Endothelial cell of umbilical vein (primary cell): ENCODE measurements at regions not wholly inside any gene's neighbourhood (a gene's known extent, or its start where the extent isn't known, plus 50 kb on each side); places are given as distances from the start of the nearest gene placed in this dataset.

Experiments used
- BruUV-seq: library from RNA; stranded (reverse); fragments of 400-500 nt; replicated peaks from 2 replicates; lab custom pipeline; 2021; lab: Mats Ljungman, UMichigan
- CTCF ChIA-PET: fragments of 300-600, 350-600 bp; sonication (Branson Sonifier 250); formaldehyde crosslinking; loops from one replicate; lab custom pipeline; 2021; ENCODE audit warnings: antibody characterized with exemption, inconsistent platforms; lab: Charles Lee
- POLR2A ChIA-PET: fragments of 300-600, 350-600 bp; sonication (Branson Sonifier 250); formaldehyde crosslinking; loops from one replicate; lab custom pipeline; 2021; ENCODE audit warnings: antibody characterized with exemption, inconsistent platforms; lab: Charles Lee
- DNase-seq: peaks from one replicate; pipeline ENCODE4 v3.0.0-alpha.2; 2011; ENCODE audit warnings: low read depth, low spot score
- FAIRE-seq: peaks from 2 replicates; lab custom pipeline; 2011; peaks lifted over from hg19 to GRCh38; lab: Jason Lieb, UNC
- H2AFZ ChIP-seq: 2 replicates; pipeline ENCODE4 v1.6.0; 2012; ENCODE audit warnings: low read depth, low read length, control low read depth, inconsistent platforms
- H3K27ac ChIP-seq: 2 replicates; pipeline ENCODE4 v1.5.1; 2011; ENCODE audit warnings: low read depth, mild to moderate bottlenecking, control low read depth, low read length, moderate library complexity; ENCODE audit not compliant: insufficient read depth
- H3K27me3 ChIP-seq, 2 experiments: 2 replicates each; pipeline versions ENCODE4 v1.6.0 to v1.6.1; 2011; ENCODE audit warnings: low read length in 2 of 2, mixed read lengths in 1 of 2; ENCODE audit not compliant: control insufficient read depth in 2 of 2, insufficient read depth in 2 of 2
- H3K36me3 ChIP-seq, 2 experiments: 2 replicates in 1 of 2; 3 replicates in 1 of 2; pipeline ENCODE4 v1.5.1; 2011; ENCODE audit warnings: low read length in 2 of 2, mild to moderate bottlenecking in 1 of 2, moderate library complexity in 1 of 2; ENCODE audit not compliant: control insufficient read depth in 2 of 2, insufficient read depth in 2 of 2; ENCODE audit errors: extremely low read depth in 1 of 2
- H3K4me1 ChIP-seq: 3 replicates; pipeline ENCODE4 v1.5.1; 2011; ENCODE audit warnings: mild to moderate bottlenecking, low read length; ENCODE audit not compliant: control insufficient read depth, insufficient read depth; ENCODE audit errors: extremely low read depth
- H3K4me2 ChIP-seq: 2 replicates; pipeline ENCODE4 v1.6.1; 2011; ENCODE audit warnings: low read length, control low read depth, mixed read lengths; ENCODE audit not compliant: insufficient read depth
- H3K4me3 ChIP-seq, 3 experiments: fragments of 200-600 bp in 1 of 3; sonication (generic), shearing (Covaris generic) in 1 of 3; replicated peaks in 1 of 3; 2 replicates each; pipeline ENCODE4 v1.5.1; 2011 to 2016; ENCODE audit warnings: control low read depth in 3 of 3, low read length in 3 of 3, mild to moderate bottlenecking in 2 of 3, inconsistent platforms in 1 of 3, low read depth in 1 of 3, moderate library complexity in 1 of 3; ENCODE audit not compliant: insufficient read depth in 1 of 3
- H3K79me2 ChIP-seq: 2 replicates; pipeline ENCODE4 v1.6.0; 2012; ENCODE audit warnings: low read length, inconsistent platforms; ENCODE audit not compliant: control insufficient read depth, insufficient read depth
- H3K9ac ChIP-seq: replicated peaks from 2 replicates; pipeline ENCODE3; 2011; ENCODE audit warnings: low read length, control low read depth; ENCODE audit not compliant: insufficient read depth; ENCODE audit errors: extremely low read depth
- H3K9me1 ChIP-seq: replicated peaks from 3 replicates; pipeline ENCODE4 v1.6.0; 2011; ENCODE audit warnings: mild to moderate bottlenecking, low read length; ENCODE audit not compliant: control insufficient read depth, insufficient read depth; ENCODE audit errors: extremely low read depth
- H3K9me3 ChIP-seq: replicated peaks from 2 replicates; pipeline ENCODE4 v1.5.1; 2012; ENCODE audit warnings: low read length, inconsistent platforms; ENCODE audit not compliant: control insufficient read depth, insufficient read depth
- H4K20me1 ChIP-seq: replicated peaks from 2 replicates; pipeline ENCODE3; 2011; ENCODE audit warnings: mild to moderate bottlenecking, low read length; ENCODE audit not compliant: control insufficient read depth, insufficient read depth; ENCODE audit errors: extremely low read depth
- EZH2 ChIP-seq: IDR thresholded peaks from 2 replicates; pipeline ENCODE4 v1.6.1; 2012; ENCODE audit warnings: borderline replicate concordance, low read depth, mild to moderate bottlenecking, moderate library complexity, low read length, inconsistent platforms; ENCODE audit not compliant: severe bottlenecking
- FOS ChIP-seq: IDR thresholded peaks from 2 replicates; pipeline ENCODE4 v1.6.1; 2011; ENCODE audit warnings: mild to moderate bottlenecking, low read length, moderate library complexity, borderline replicate concordance; ENCODE audit not compliant: insufficient read depth
- JUN ChIP-seq: IDR thresholded peaks from 2 replicates; pipeline ENCODE4 v1.6.1; 2011; ENCODE audit warnings: borderline replicate concordance, low read depth; ENCODE audit not compliant: insufficient read length, insufficient read depth
- MYC ChIP-seq: IDR thresholded peaks from one replicate; pipeline ENCODE4 v1.6.1; 2011; ENCODE audit warnings: mild to moderate bottlenecking, low read depth, low read length
- POLR2A ChIP-seq: IDR thresholded peaks from 2 replicates; pipeline ENCODE4 v1.6.1; 2012; ENCODE audit warnings: low read depth, mild to moderate bottlenecking, control low read depth, low read length
- POLR2AphosphoS5 ChIP-seq: IDR thresholded peaks from 2 replicates; pipeline ENCODE4 v1.6.1; 2012; ENCODE audit warnings: low read depth, mild to moderate bottlenecking, control low read depth, low read length, moderate library complexity; ENCODE audit not compliant: insufficient read depth
- dilution Hi-C: fragments of 300-500 bp; cut with MboI; formaldehyde crosslinking; loops from one replicate; pipeline ENCODE4 v1.15.0; 2019; ENCODE audit warnings: low sequenced_read_pairs; ENCODE audit not compliant: extremely low pct_ligation_motif_present
- intact Hi-C: fragments of 100-400 bp; cut with micrococcal nuclease; formaldehyde crosslinking; loops from one replicate; pipeline ENCODE4 v1.10.0; 2022
- TF ChIP-seq, protein P1 (sequence below): IDR thresholded peaks from 2 replicates; pipeline ENCODE4 v1.6.1; 2011; ENCODE audit not compliant: insufficient read depth, insufficient read length
- TF ChIP-seq, protein P2 (sequence below), 2 donors: IDR thresholded peaks; 1 replicate in 1 of 2; 2 replicates in 1 of 2; pipeline ENCODE4 v1.5.1; 2011; ENCODE audit warnings: low read length in 2 of 2, mild to moderate bottlenecking in 2 of 2, moderate library complexity in 2 of 2, control low read depth in 1 of 2, inconsistent platforms in 1 of 2, low read depth in 1 of 2; ENCODE audit not compliant: insufficient read depth in 1 of 2; ENCODE audit errors: extremely low read depth in 1 of 2

DNA sequence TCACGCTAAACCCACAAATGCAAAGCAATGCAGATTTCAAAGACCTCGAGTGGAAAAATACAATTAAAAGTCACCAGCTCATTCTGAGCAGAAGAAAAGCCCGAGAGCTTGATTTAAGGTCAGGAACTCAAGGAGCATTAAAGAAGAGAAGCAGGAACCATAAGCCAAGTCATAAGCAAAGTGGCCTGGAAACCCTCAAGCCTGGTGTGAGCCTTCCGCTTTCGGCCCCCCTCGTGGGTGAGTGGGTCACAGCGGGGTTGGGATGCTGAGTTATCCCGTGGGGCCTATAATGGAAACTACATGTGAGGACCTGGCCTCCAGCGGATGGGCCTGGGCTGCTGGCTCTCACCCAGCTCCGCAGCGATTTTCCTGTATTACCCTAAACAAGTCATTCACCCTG lies 504.3 kb downstream of the RAB28 start:
- TF ChIP-seq, protein P1, sequence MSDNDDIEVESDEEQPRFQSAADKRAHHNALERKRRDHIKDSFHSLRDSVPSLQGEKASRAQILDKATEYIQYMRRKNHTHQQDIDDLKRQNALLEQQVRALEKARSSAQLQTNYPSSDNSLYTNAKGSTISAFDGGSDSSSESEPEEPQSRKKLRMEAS = no peak
- TF ChIP-seq JUN (no peak), FOS (no peak)
- BruUV-seq = no TSS peak
- H4K20me1 ChIP-seq = no peaks in the 10 kb centered on the region
- H3K27ac ChIP-seq = no peak overlapping the region
- H3K4me3 ChIP-seq = no peak overlapping the region
- no peaks in the 10 kb centered on the region for H3K27me3 ChIP-seq
- POLR2A ChIA-PET = no interaction called here
- dilution Hi-C loops = no loop called here
- CTCF ChIA-PET = no interaction called here
- intact Hi-C loops = no loop called here
- H3K79me2 ChIP-seq = no peaks in the 10 kb centered on the region
- H3K4me1 ChIP-seq = no peaks in the 10 kb centered on the region
- no peaks in the 10 kb centered on the region for H3K36me3 ChIP-seq
- H2AFZ ChIP-seq = no peak overlapping the region
- DNase-seq = no peak
- no peaks in the 10 kb centered on the region for H3K9me1 ChIP-seq
- H3K9me3 ChIP-seq = no peaks in the 10 kb centered on the region
- H3K9ac ChIP-seq = no peak overlapping the region
- no peak overlapping the region for H3K4me2 ChIP-seq
- no peak for FAIRE-seq

DNA sequence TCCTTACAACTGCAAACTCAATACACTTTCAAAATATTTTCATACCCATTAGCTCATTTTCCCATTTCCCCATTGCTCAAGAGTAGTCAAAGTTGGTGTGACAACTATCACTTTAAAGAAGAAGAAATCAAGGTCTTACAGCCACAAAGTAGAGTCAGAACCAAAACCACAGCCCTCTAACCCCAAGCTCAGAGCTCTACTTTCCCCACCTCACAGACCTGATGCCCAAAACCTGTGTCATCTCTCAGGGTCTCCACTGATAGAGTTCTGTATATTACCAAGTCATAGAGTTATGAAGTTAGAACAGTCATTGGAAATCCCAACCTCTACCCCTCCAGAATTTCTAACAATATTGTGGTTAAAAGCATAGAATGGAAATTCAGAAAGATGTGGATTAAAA lies 505.8 kb downstream of the RAB28 start:
- ChIA-PET POLR2A (no interaction called here), CTCF (no interaction called here)
- Histone ChIP-seq H3K9ac (no peak overlapping the region), H3K4me3 (no peak overlapping the region), H3K36me3 (no peaks in the 10 kb centered on the region), H2AFZ (no peak overlapping the region), H4K20me1 (no peaks in the 10 kb centered on the region), H3K9me3 (peaks cover 1% of the 10 kb centered on the region), H3K9me1 (no peaks in the 10 kb centered on the region), H3K79me2 (no peaks in the 10 kb centered on the region), H3K27me3 (no peaks in the 10 kb centered on the region), H3K4me1 (no peaks in the 10 kb centered on the region), H3K4me2 (no peak overlapping the region), H3K27ac (no peak overlapping the region)
- BruUV-seq = no TSS peak
- TF ChIP-seq JUN (no peak), EZH2 (no peak), FOS (no peak), MYC (no peak), POLR2A (no peak), POLR2AphosphoS5 (no peak)
- TF ChIP-seq, protein P2, sequence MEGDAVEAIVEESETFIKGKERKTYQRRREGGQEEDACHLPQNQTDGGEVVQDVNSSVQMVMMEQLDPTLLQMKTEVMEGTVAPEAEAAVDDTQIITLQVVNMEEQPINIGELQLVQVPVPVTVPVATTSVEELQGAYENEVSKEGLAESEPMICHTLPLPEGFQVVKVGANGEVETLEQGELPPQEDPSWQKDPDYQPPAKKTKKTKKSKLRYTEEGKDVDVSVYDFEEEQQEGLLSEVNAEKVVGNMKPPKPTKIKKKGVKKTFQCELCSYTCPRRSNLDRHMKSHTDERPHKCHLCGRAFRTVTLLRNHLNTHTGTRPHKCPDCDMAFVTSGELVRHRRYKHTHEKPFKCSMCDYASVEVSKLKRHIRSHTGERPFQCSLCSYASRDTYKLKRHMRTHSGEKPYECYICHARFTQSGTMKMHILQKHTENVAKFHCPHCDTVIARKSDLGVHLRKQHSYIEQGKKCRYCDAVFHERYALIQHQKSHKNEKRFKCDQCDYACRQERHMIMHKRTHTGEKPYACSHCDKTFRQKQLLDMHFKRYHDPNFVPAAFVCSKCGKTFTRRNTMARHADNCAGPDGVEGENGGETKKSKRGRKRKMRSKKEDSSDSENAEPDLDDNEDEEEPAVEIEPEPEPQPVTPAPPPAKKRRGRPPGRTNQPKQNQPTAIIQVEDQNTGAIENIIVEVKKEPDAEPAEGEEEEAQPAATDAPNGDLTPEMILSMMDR (IDR thresholded peaks at IDR 0.05; ENCODE audit: extremely low read depth in 1 of 2, insufficient read depth in 1 of 2, low read depth in 1 of 2, low read length in 2 of 2) = no peak
- TF ChIP-seq, protein P1 = no peak
- intact Hi-C loops = no loop called here
- DNase-seq (no peak), FAIRE-seq (no peak)
- dilution Hi-C loops = no loop called here
